ENCODE measurements at regions not wholly inside any gene's neighbourhood (a gene's known extent, or its start where the extent isn't known, plus 50 kb on each side); places are given as distances from the start of the nearest gene placed in this dataset.

DNA sequence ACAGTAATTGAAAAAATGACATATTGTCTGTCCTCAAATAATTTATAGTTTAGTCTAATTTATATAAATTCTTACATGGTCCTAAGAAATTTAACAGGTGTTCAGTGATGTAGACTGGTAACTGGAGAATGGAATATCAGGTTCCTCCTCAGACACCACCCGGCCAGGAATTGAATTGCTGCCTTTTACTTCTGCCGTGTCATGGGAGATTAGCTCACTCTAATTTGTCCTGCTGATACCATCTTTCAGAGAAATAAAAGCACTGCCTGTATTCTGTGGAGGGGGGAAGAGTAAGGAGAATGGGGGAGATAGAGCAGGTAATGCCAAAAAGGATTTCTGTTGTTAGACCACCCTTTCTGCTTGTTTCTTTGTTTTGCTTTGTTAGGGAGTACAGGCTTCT, 125.2 kb upstream of the KLHL4 start:
- TF ChIP-seq JUND (IDR thresholded peaks at IDR 0.05; ENCODE audit: borderline replicate concordance, low read depth, low read length) (no peak), JUND (tag; IDR thresholded peaks at IDR 0.05; ENCODE audit: borderline replicate concordance, low read depth, low read length) (peak; percentile 25; the same call in 1 of the 3 replicates), POLR2G (IDR thresholded peaks at IDR 0.05; ENCODE audit: low read depth, low read length) (no peak)
